OCI-LY3 (cell line): ENCODE measurements at regions not wholly inside any gene's neighbourhood (a gene's known extent, or its start where the extent isn't known, plus 50 kb on each side); places are given as distances from the start of the nearest gene placed in this dataset.

ENCODE experiments used
- H2AFZ ChIP-seq: fragments of 200-600, 300-600 bp; shearing (Covaris generic); 2 replicates; pipeline ENCODE4 v1.6.0; 2014; ENCODE audit warnings: antibody characterized with exemption, low read depth, low read length
- H3K27ac ChIP-seq: fragments of 200-600, 300-600 bp; sonication (generic); 2 replicates; pipeline ENCODE4 v1.5.1; 2014; ENCODE audit warnings: mild to moderate bottlenecking, low read length, moderate library complexity, mixed read lengths
- H3K27me3 ChIP-seq: fragments of 200-600, 300-600 bp; sonication (generic); 2 replicates; pipeline ENCODE4 v1.6.1; 2014; ENCODE audit warnings: low read depth, low read length, mixed read lengths
- H3K36me3 ChIP-seq: fragments of 200-600, 300-600 bp; sonication (generic); replicated peaks from 2 replicates; pipeline ENCODE3; 2014; ENCODE audit warnings: low read depth, low read length, mixed read lengths
- H3K4me1 ChIP-seq: fragments of 300-600, 200-600 bp; sonication (generic); 2 replicates; pipeline ENCODE4 v1.6.1; 2014; ENCODE audit warnings: low read length, mixed read lengths
- H3K4me2 ChIP-seq: fragments of 200-600, 300-600 bp; sonication (generic); 2 replicates; pipeline ENCODE4 v1.6.1; 2014; ENCODE audit warnings: low read length, mixed read lengths
- H3K4me3 ChIP-seq: fragments of 300-600, 200-600 bp; sonication (generic); 2 replicates; pipeline ENCODE4 v1.5.1; 2014; ENCODE audit warnings: antibody characterized with exemption, mild to moderate bottlenecking, low read length, moderate library complexity
- H3K79me2 ChIP-seq: fragments of 300-600, 200-600 bp; shearing (Covaris generic); 2 replicates; pipeline ENCODE4 v1.6.1; 2014; ENCODE audit warnings: mild to moderate bottlenecking, low read length, mixed read lengths
- H3K9ac ChIP-seq: fragments of 300-600, 200-600 bp; shearing (Covaris generic); 2 replicates; pipeline ENCODE4 v1.6.0; 2014; ENCODE audit warnings: mild to moderate bottlenecking, low read length, moderate library complexity
- H3K9me3 ChIP-seq: fragments of 200-600, 300-600 bp; shearing (Covaris generic); 2 replicates; pipeline ENCODE4 v1.6.1; 2014; ENCODE audit warnings: low read length, mixed read lengths; ENCODE audit not compliant: insufficient read depth
- H4K20me1 ChIP-seq: fragments of 200-600, 300-600 bp; sonication (generic); 2 replicates; pipeline ENCODE4 v1.6.1; 2016; ENCODE audit warnings: low read length, mixed read lengths; ENCODE audit not compliant: insufficient read depth
- EZH2phosphoT487 ChIP-seq: fragments of 200-600 bp; shearing (Covaris generic); IDR thresholded peaks from 2 replicates; pipeline ENCODE4 v1.6.1; 2018; ENCODE audit warnings: antibody characterized with exemption, mixed run types, low read depth
- TF ChIP-seq, protein P1 (sequence below): fragments of 200-600, 300-600 bp; sonication (generic); IDR thresholded peaks from 2 replicates; pipeline ENCODE4 v1.5.1; 2014; ENCODE audit warnings: antibody characterized with exemption, low read length, low read depth

DNA sequence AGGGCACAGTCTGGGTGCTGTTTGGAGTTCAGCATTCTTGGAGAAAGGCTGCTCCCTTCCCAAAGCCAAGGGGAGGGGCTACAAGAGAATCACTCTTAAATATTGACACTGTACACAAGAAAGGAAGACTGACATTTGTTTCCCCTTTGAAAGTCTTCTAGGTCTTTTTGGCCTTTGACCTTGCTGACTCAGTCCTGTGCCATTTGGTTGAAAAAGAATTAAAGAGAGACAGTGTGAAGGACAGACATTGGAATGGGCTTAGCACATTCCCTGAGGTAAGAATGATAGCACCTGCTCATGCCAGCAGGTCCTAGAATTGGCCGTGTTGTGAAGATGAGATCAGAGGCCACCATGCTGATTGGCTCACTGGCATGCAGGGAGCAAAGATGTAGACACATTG is 271.4 kb upstream of the ZNF608 start:
- Histone ChIP-seq H4K20me1 (no peaks in the 10 kb centered on the region), H3K27ac (no peak overlapping the region)
- TF ChIP-seq, protein P1, sequence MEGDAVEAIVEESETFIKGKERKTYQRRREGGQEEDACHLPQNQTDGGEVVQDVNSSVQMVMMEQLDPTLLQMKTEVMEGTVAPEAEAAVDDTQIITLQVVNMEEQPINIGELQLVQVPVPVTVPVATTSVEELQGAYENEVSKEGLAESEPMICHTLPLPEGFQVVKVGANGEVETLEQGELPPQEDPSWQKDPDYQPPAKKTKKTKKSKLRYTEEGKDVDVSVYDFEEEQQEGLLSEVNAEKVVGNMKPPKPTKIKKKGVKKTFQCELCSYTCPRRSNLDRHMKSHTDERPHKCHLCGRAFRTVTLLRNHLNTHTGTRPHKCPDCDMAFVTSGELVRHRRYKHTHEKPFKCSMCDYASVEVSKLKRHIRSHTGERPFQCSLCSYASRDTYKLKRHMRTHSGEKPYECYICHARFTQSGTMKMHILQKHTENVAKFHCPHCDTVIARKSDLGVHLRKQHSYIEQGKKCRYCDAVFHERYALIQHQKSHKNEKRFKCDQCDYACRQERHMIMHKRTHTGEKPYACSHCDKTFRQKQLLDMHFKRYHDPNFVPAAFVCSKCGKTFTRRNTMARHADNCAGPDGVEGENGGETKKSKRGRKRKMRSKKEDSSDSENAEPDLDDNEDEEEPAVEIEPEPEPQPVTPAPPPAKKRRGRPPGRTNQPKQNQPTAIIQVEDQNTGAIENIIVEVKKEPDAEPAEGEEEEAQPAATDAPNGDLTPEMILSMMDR, result no peak
- no peak for TF ChIP-seq EZH2phosphoT487

DNA sequence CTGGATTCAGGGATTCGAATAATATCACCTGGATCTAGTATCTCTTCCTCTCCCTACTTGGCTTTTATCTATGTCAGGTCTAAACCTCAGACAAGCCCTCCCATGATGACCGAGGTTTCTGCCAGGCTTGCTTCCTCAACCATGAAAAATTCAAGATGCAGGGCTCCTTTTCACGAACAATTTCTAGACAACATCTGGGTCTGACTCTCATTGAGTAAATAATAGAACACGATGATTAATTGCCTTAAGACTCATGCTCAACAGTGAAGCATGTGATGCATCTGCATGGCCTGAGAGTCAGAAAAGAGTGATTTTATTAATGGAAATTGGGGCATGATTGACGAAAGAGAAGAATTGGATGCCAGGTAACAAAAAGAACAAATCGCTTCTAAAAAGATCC is 277.2 kb upstream of the ZNF608 start:
- Histone ChIP-seq H3K4me1 (peaks cover 10% of the 10 kb centered on the region), H3K9me3 (no peaks in the 10 kb centered on the region), H2AFZ (peak overlapping the region; percentile 39; the same call in 1 of the 2 replicates), H4K20me1 (no peaks in the 10 kb centered on the region), H3K9ac (no peak overlapping the region), H3K27me3 (no peaks in the 10 kb centered on the region), H3K27ac (no peak overlapping the region), H3K36me3 (no peaks in the 10 kb centered on the region), H3K4me3 (0 out of 2 replicates have a peak overlapping the region, but pooled peaks have one; percentile 8), H3K4me2 (peak overlapping the region; percentile 40), H3K79me2 (no peaks in the 10 kb centered on the region)
- TF ChIP-seq, protein P1, result no peak
- TF ChIP-seq EZH2phosphoT487, result no peak

More for the DNA sequence above, 271.4 kb upstream of the ZNF608 start:
- Histone ChIP-seq H3K9ac (no peak overlapping the region), H2AFZ (no peak overlapping the region), H3K4me1 (no peaks in the 10 kb centered on the region), H3K27me3 (no peaks in the 10 kb centered on the region), H3K36me3 (no peaks in the 10 kb centered on the region), H3K79me2 (no peaks in the 10 kb centered on the region), H3K4me3 (no peak overlapping the region), H3K9me3 (no peaks in the 10 kb centered on the region), H3K4me2 (no peak overlapping the region)

DNA sequence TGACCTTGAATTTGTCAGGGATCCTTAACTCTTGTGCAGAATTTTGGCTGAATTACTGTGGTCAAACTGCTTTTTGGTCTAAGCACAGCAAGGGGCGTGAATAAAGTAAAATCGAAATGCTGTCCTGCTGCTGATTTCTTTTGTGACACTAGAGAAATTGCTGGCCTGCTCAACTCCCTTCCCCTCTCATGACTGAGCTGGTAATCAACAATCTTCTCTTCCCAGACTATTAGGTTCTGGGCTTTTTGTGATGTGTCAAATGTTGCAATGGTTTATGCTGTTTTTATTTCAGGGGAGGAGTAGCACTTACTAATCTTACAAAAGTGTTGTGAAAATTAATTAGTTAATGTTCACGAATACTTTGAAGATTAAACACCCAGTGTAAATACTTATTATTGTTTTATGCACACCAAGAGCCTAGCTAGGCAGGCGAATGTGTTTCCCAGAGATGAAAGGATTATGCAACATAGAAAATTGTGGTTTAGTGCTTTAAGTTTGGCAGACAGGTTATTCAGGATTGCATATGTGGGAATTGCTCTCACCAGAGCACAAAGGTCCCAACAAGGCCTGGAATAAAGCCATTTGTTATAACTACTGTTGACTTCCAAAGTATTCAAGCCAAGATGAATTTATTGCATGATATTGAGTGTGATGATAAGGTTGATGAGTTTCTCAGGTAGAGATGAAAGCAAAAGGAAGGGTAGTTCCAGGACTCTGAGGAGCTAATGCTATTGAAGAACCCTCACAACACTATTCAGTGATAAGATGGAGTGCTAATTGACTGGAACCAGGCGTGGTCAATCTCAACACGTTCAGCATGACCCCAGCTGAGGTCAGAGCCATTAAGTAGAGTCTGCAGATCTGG is 280.7 kb upstream of the ZNF608 start:
- Histone ChIP-seq H3K27me3 (no peaks in the 10 kb centered on the region), H2AFZ (no peak overlapping the region), H3K4me3 (no peak overlapping the region), H3K36me3 (no peaks in the 10 kb centered on the region), H3K79me2 (no peaks in the 10 kb centered on the region), H3K4me1 (peaks cover 10% of the 10 kb centered on the region), H3K9me3 (no peaks in the 10 kb centered on the region), H3K4me2 (no peak overlapping the region), H4K20me1 (no peaks in the 10 kb centered on the region), H3K9ac (no peak overlapping the region), H3K27ac (no peak overlapping the region)
- TF ChIP-seq EZH2phosphoT487, result no peak
- TF ChIP-seq, protein P1, result no peak

DNA sequence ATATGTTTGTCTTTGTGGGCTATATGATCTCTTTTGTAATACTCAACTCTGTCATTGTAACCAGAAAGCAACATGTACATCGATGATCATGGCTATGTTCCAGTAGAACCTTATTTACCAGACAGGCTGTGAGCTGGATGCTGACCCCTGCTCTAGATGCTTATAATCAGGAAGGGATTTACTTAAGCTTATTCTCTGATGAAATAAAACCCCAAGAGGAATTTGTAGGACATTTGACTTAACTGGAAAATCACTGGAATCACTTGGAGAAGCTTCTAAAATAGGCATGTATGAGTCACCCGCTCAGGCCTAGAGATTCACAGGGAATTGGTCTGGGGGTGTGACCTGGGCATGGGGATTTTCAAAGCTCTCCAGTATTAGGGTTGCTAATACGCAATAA is 285.8 kb upstream of the ZNF608 start:
- no peaks in the 10 kb centered on the region for H3K36me3 ChIP-seq
- H3K4me1 ChIP-seq, result peaks cover 10% of the 10 kb centered on the region
- H3K27me3 ChIP-seq, result no peaks in the 10 kb centered on the region
- H3K9me3 ChIP-seq, result no peaks in the 10 kb centered on the region
- TF ChIP-seq, protein P1, result no peak
- no peak for TF ChIP-seq EZH2phosphoT487
- H3K9ac ChIP-seq, result no peak overlapping the region
- H2AFZ ChIP-seq, result no peak overlapping the region
- no peaks in the 10 kb centered on the region for H3K79me2 ChIP-seq
- no peak overlapping the region for H3K4me2 ChIP-seq
- no peaks in the 10 kb centered on the region for H4K20me1 ChIP-seq
- H3K27ac ChIP-seq, result no peak overlapping the region
- H3K4me3 ChIP-seq, result no peak overlapping the region
